NCI-H187 treated with DMSO at 0.1 percent for 48 hours (cell line): ENCODE measurements at regions not wholly inside any gene's neighbourhood (a gene's known extent, or its start where the extent isn't known, plus 50 kb on each side); places are given as distances from the start of the nearest gene placed in this dataset.
"Not testable (repeated sequence)": the region's sequence is repeated elsewhere in the genome, so short reads cannot be mapped to it uniquely, and the experiment has no call there.

Source experiments
- DNase-seq: peaks from one replicate; lab custom pipeline; 2025; lab: John Stamatoyannopoulos, UW

- DNase-seq = no peak
These were observed 59.3 kb downstream of the BTBD3 start for GRCh38 chr20:11976966-11977365.

GRCh38 chr20:11978496-11978895 is 60.8 kb downstream of the BTBD3 start:
- no peak for DNase-seq

GRCh38 chr20:11979306-11979990 is 61.8 kb downstream of the BTBD3 start:
- DNase-seq = no peak

GRCh38 chr20:11980263-11980662 is 62.6 kb downstream of the BTBD3 start:
- no peak for DNase-seq

- no peak for DNase-seq
These were observed 63.8 kb downstream of the BTBD3 start for GRCh38 chr20:11981366-11981947.

GRCh38 chr20:11982289-11982954 is 64.7 kb downstream of the BTBD3 start:
- no peak for DNase-seq

- no peak for DNase-seq
These were observed 65.3 kb downstream of the BTBD3 start for GRCh38 chr20:11982955-11983470.

GRCh38 chr20:11986954-11987353 is 69.3 kb downstream of the BTBD3 start:
- no peak for DNase-seq

GRCh38 chr20:11987526-11987925 is 69.8 kb downstream of the BTBD3 start:
- DNase-seq = no peak

- DNase-seq = no peak
These were observed 71.5 kb downstream of the BTBD3 start for GRCh38 chr20:11989018-11989771.

- no peak for DNase-seq
These were observed 74.7 kb downstream of the BTBD3 start for GRCh38 chr20:11992426-11992825.

- DNase-seq = no peak
These were observed 76.3 kb downstream of the BTBD3 start for GRCh38 chr20:11993886-11994461.

- no peak for DNase-seq
These were observed 78.3 kb downstream of the BTBD3 start for GRCh38 chr20:11995805-11996567.

- DNase-seq = not testable (repeated sequence)
These were observed 87.1 kb downstream of the BTBD3 start for GRCh38 chr20:12004776-12005175.

GRCh38 chr20:12012241-12013222 is 94.8 kb downstream of the BTBD3 start:
- DNase-seq = no peak

GRCh38 chr20:12014276-12014675 is 96.6 kb downstream of the BTBD3 start:
- no peak for DNase-seq

- DNase-seq = no peak
These were observed 97.0 kb downstream of the BTBD3 start for GRCh38 chr20:12014736-12015135.

GRCh38 chr20:12016291-12016690 is 98.6 kb downstream of the BTBD3 start:
- no peak for DNase-seq

GRCh38 chr20:12019715-12020114 is 102.0 kb downstream of the BTBD3 start:
- no peak for DNase-seq

- DNase-seq = no peak
These were observed 103.2 kb downstream of the BTBD3 start for GRCh38 chr20:12020846-12021245.
